HCT116 (cell line): ENCODE measurements at regions not wholly inside any gene's neighbourhood (a gene's known extent, or its start where the extent isn't known, plus 50 kb on each side); places are given as distances from the start of the nearest gene placed in this dataset.

Experiments
- ATAC-seq: fragments of 200-7000 bp; cut with Tn5 transposase; 2 replicates; pipeline ENCODE4 v1.9.1; 2020; ENCODE audit warnings: mild to moderate bottlenecking, moderate library complexity
- BruUV-seq: library from RNA; stranded (reverse); fragments of 400-500 nt; replicated peaks from 2 replicates; lab custom pipeline; 2021; lab: Mats Ljungman, UMichigan
- CTCF ChIA-PET: fragments of 300-600 bp; sonication (Branson Sonifier 250); formaldehyde crosslinking; loops from one replicate; lab custom pipeline; 2021; ENCODE audit warnings: antibody characterized with exemption; lab: Charles Lee
- POLR2A ChIA-PET: fragments of 300-600, 350-600 bp; sonication (Branson Sonifier 250); formaldehyde crosslinking; loops from one replicate; lab custom pipeline; 2021; ENCODE audit warnings: antibody characterized with exemption; lab: Charles Lee
- RAD21 ChIA-PET, 2 experiments: fragments of 300-600 bp; sonication (Branson Sonifier 250); formaldehyde crosslinking; loops; one replicate each; lab custom pipeline; 2023; ENCODE audit warnings: low total read pairs in 2 of 2; ENCODE audit not compliant: uncharacterized antibody in 2 of 2, unreplicated experiment in 2 of 2, low non-redundant PET in 1 of 2; lab: Charles Lee
- DNase-seq: peaks from one replicate; pipeline ENCODE4 v3.0.0-alpha.2; 2010; ENCODE audit warnings: low read depth, low spot score
- H2AFZ ChIP-seq: fragments of 200-600 bp; shearing (Covaris generic), sonication (generic); 2 replicates; pipeline ENCODE4 v1.6.1; 2017; ENCODE audit warnings: low read depth, mixed run types, mixed read lengths, antibody characterized with exemption, low read length; ENCODE audit not compliant: poor library complexity, severe bottlenecking
- H3K27ac ChIP-seq: 2 replicates; pipeline ENCODE4 v1.5.1; 2012; ENCODE audit warnings: low read depth, low read length
- H3K27me3 ChIP-seq: fragments of 200-600 bp; sonication (generic); 2 replicates; pipeline ENCODE4 v1.6.1; 2016; ENCODE audit warnings: mixed run types, low read length, mixed read lengths; ENCODE audit not compliant: insufficient read depth
- H3K36me3 ChIP-seq, 2 experiments: fragments of 200-500 bp in 1 of 2; fragments of 200-600 bp in 1 of 2; sonication (Bioruptor generic) in 1 of 2; sonication (generic) in 1 of 2; 2 replicates each; pipeline versions ENCODE4 v1.5.1 to v1.6.1; 2014 to 2016; ENCODE audit warnings: low read length in 2 of 2, inconsistent platforms in 1 of 2, mixed read lengths in 1 of 2, mixed run types in 1 of 2; ENCODE audit not compliant: insufficient read depth in 2 of 2, control insufficient read depth in 1 of 2
- H3K4me1 ChIP-seq, 2 experiments: fragments of 200-600 bp in 1 of 2; sonication (generic) in 1 of 2; 2 replicates each; pipeline versions ENCODE4 v1.5.1 to v1.6.1; 2012 to 2017; ENCODE audit warnings: low read length in 2 of 2, inconsistent platforms in 1 of 2, mild to moderate bottlenecking in 1 of 2, mixed read lengths in 1 of 2, mixed run types in 1 of 2, moderate library complexity in 1 of 2; ENCODE audit not compliant: insufficient read depth in 2 of 2, control insufficient read depth in 1 of 2
- H3K4me2 ChIP-seq: fragments of 200-600 bp; sonication (generic); 2 replicates; pipeline ENCODE4 v1.6.1; 2017; ENCODE audit warnings: mixed run types, low read length, mixed read lengths
- H3K4me3 ChIP-seq, 2 experiments: fragments of 200-600 bp in 1 of 2; sonication (generic) in 1 of 2; replicated peaks in 1 of 2; 2 replicates each; pipeline ENCODE4 v1.5.1; 2011 to 2016; ENCODE audit warnings: low read length in 2 of 2, control low read depth in 1 of 2, low read depth in 1 of 2, mild to moderate bottlenecking in 1 of 2, mixed read lengths in 1 of 2, mixed run types in 1 of 2
- H3K79me2 ChIP-seq: fragments of 200-600 bp; sonication (generic); 2 replicates; pipeline ENCODE4 v1.6.1; 2017; ENCODE audit warnings: mild to moderate bottlenecking, mixed run types, low read length, moderate library complexity, mixed read lengths; ENCODE audit not compliant: insufficient read depth
- H3K9ac ChIP-seq: fragments of 200-600 bp; sonication (generic); 2 replicates; pipeline ENCODE4 v1.6.1; 2016; ENCODE audit warnings: low read length, mixed read lengths
- H3K9me2 ChIP-seq: fragments of 200-600 bp; sonication (generic), shearing (Covaris generic); 2 replicates; pipeline ENCODE4 v1.6.1; 2017; ENCODE audit warnings: mixed run types, mild to moderate bottlenecking, moderate library complexity; ENCODE audit not compliant: insufficient read depth
- H3K9me3 ChIP-seq, 2 experiments: fragments of 200-500 bp in 1 of 2; fragments of 200-600 bp in 1 of 2; sonication (Bioruptor generic) in 1 of 2; sonication (generic) in 1 of 2; 2 replicates each; pipeline ENCODE4 v1.6.1; 2014 to 2017; ENCODE audit warnings: low read length in 2 of 2, mixed read lengths in 2 of 2, inconsistent platforms in 1 of 2, low read depth in 1 of 2, mild to moderate bottlenecking in 1 of 2, mixed run types in 1 of 2, moderate library complexity in 1 of 2; ENCODE audit not compliant: control insufficient read depth in 1 of 2, insufficient read depth in 1 of 2
- H4K20me1 ChIP-seq: fragments of 200-600 bp; sonication (generic), shearing (Covaris generic); 2 replicates; pipeline ENCODE4 v1.6.1; 2017; ENCODE audit warnings: mixed run types, mild to moderate bottlenecking, moderate library complexity; ENCODE audit not compliant: insufficient read depth
- EGR1 ChIP-seq: IDR thresholded peaks from 2 replicates; pipeline ENCODE4 v1.6.1; 2012; ENCODE audit warnings: low read depth
- JUND ChIP-seq: IDR thresholded peaks from 2 replicates; pipeline ENCODE4 v1.6.1; 2012
- RAD21 ChIP-seq: IDR thresholded peaks from 2 replicates; pipeline ENCODE4 v1.6.1; 2012; ENCODE audit warnings: low read depth, mild to moderate bottlenecking
- SP1 ChIP-seq: IDR thresholded peaks from 2 replicates; pipeline ENCODE4 v1.6.1; 2012; ENCODE audit warnings: low read depth
- SRF ChIP-seq: IDR thresholded peaks from 2 replicates; pipeline ENCODE4 v1.6.1; 2012; ENCODE audit warnings: low read depth
- intact Hi-C: fragments of 100-400 bp; cut with micrococcal nuclease; formaldehyde crosslinking; loops from 2 replicates; pipeline ENCODE4 v1.10.0; 2022
- TF ChIP-seq, protein P1 (sequence below): IDR thresholded peaks from 2 replicates; pipeline ENCODE4 v1.6.1; 2012
- TF ChIP-seq, protein P2 (sequence below): IDR thresholded peaks from 2 replicates; pipeline ENCODE4 v1.6.1; 2012

DNA sequence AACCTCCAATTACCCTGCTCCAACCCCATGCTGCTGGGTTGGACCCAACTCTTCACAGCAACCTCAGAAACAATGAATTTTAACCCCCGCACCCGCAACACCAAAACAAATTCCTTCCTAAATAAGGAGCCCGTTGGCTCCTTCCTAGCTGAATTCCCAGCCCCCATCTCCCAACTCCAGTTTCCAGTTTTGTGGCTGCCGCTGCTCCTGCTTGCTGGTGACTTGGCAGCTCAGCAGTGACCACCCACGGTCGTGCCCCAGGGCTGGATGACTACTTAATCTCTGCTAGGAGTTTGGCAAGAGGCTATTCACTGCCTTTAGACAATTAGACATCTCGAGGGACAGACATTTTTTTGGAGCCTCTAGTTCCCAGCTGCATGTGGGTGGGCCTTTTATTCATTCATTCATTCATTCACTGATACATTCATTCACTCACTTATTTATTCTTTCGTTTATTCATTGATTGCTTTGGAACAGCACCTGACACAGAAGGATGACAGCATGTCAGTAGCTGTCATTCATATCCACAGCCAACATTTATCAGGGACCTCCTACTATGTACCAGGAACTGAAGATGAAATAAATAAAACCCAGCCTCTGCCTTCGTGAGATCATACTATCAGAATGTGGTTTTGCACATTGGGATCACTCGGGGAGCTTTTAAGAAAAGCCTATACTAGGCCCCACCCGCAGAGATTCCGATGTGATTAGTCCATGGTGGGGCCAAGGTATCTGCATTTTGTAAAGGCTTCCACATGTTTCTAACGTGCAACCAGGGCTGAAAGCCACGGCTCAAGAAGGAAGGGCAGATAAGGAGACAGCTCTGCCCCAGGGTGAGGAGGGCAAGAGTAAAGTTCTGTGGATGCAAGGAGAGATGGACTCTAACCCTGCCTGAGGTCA lies 256.5 kb downstream of the SHQ1 start:
- Histone ChIP-seq H4K20me1 (no peaks in the 10 kb centered on the region), H3K9me2 (no peaks in the 10 kb centered on the region), H3K4me1 (peaks cover 14 to 18% of the 10 kb centered on the region in 2 experiments), H3K27ac (no peak overlapping the region), H3K9ac (no peak overlapping the region), H3K36me3 (no peaks in the 10 kb centered on the region), H3K27me3 (no peaks in the 10 kb centered on the region), H3K4me2 (peak overlapping the region; percentile 62), H3K4me3 (no peak overlapping the region), H3K9me3 (no peaks in the 10 kb centered on the region), H2AFZ (peak overlapping the region; percentile 6), H3K79me2 (no peaks in the 10 kb centered on the region)
- POLR2A ChIA-PET: no interaction called here
- ATAC-seq (peak; percentile 66), DNase-seq (no peak)
- intact Hi-C loops: loop anchor here (10.0 kb wide), 1 partner anchor 293 kb away; the partner anchor contains the start of gene GXYLT2
- no TSS peak for BruUV-seq
- RAD21 ChIA-PET: no interaction called here
- CTCF ChIA-PET: no interaction called here
- TF ChIP-seq EGR1 (peak; percentile 23; the same call in 1 of the 2 replicates), SP1 (no peak), RAD21 (0 out of 2 replicates have a peak, but pooled peaks have one; percentile 13)

DNA sequence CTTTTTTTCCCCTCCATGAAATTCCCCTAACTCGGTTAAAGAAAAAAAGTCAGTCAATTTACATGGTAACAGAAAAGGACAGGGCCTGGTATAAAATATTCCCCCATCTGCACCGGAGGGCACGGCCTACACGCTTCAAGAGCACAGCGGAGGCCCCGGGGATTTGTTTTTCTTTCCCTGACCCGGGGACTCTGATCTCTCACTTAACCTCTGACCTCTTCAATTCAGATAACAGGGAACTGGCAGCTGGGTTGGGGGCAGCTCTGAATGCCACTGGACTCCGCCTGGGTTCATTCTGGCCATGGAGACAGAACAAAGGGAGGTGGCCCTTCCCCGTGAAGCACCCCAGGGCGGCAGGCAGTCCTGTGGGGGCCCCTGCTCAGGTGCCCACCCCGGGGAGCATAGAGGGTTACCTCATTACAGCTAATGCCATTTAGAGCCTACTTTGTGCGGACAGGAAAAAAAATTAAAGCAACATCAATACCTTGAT lies 257.5 kb downstream of the SHQ1 start:
- BruUV-seq: no TSS peak
- Histone ChIP-seq H3K79me2 (no peaks in the 10 kb centered on the region), H3K9ac (no peak overlapping the region), H3K4me2 (no peak overlapping the region), H3K27ac (no peak overlapping the region), H3K36me3 (no peaks in the 10 kb centered on the region), H3K9me2 (no peaks in the 10 kb centered on the region), H4K20me1 (no peaks in the 10 kb centered on the region), H2AFZ (no peak overlapping the region), H3K4me3 (no peak overlapping the region), H3K9me3 (no peaks in the 10 kb centered on the region), H3K27me3 (no peaks in the 10 kb centered on the region), H3K4me1 (peaks cover 14 to 18% of the 10 kb centered on the region in 2 experiments)
- TF ChIP-seq SRF: no peak
- TF ChIP-seq, protein P1, sequence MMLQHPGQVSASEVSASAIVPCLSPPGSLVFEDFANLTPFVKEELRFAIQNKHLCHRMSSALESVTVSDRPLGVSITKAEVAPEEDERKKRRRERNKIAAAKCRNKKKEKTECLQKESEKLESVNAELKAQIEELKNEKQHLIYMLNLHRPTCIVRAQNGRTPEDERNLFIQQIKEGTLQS: no peak
- TF ChIP-seq, protein P2, sequence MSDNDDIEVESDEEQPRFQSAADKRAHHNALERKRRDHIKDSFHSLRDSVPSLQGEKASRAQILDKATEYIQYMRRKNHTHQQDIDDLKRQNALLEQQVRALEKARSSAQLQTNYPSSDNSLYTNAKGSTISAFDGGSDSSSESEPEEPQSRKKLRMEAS: no peak
- TF ChIP-seq EGR1: no peak
- no peak for TF ChIP-seq JUND
- no peak for DNase-seq
- intact Hi-C loops: loop anchor here (10.0 kb wide), 1 partner anchor 294 kb away; the partner anchor contains the start of gene GXYLT2
- ATAC-seq: no peak
- RAD21 ChIA-PET: no interaction called here
- POLR2A ChIA-PET: no interaction called here
- CTCF ChIA-PET: no interaction called here
